ENCODE measurements at regions not wholly inside any gene's neighbourhood (a gene's known extent, or its start where the extent isn't known, plus 50 kb on each side); places are given as distances from the start of the nearest gene placed in this dataset.

DNA sequence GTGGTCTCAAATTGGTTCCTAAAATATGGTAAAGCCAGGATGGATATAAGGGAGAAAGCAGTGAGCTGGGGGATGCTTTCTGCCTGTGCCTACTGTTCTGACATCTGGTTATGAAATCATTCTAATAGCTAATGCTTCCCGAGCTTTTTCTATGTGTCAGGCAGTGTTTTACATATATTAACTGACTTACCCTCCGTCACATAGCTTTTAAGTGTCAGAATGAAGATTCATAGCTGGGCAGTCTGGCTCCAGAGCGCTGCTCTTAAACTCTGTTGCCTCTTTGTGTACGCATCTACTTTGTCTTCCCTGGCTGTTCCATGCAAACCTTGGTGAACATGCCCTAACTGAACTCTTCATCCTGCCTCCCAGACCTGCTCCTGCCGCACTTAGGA, 195.7 kb downstream of the LPIN1 start:
- no peak for TF ChIP-seq CTCF (conservative IDR thresholded peaks at IDR 0.05; ENCODE audit: low read depth, low read length)
- no peak for DNase-seq (ENCODE audit: low read depth)
- no peak overlapping the region for H3K4me3 ChIP-seq (ENCODE audit: low read depth, low read length)

DNA sequence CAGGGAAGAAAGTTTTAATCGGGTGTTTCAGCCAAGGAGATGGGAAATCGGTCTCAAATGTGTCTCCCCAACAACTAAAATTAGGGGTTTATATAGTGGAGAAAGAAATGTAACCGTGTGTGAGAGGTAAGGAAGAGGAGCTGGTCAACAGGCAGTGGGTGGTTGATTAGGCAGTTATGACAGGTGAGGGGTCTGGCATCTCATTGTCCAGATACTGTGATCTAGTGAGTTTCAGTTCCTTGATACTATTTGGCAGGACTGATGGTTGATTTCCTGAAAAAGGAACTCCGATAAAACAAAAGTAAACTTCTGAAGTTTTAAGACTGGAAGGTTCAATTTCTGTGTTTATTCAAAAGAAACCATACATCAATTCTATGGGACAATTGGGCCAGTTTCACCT, 197.9 kb downstream of the LPIN1 start:
- no peak for TF ChIP-seq CTCF (conservative IDR thresholded peaks at IDR 0.05; ENCODE audit: low read depth, low read length)
- no peak for DNase-seq (ENCODE audit: low read depth)

DNA sequence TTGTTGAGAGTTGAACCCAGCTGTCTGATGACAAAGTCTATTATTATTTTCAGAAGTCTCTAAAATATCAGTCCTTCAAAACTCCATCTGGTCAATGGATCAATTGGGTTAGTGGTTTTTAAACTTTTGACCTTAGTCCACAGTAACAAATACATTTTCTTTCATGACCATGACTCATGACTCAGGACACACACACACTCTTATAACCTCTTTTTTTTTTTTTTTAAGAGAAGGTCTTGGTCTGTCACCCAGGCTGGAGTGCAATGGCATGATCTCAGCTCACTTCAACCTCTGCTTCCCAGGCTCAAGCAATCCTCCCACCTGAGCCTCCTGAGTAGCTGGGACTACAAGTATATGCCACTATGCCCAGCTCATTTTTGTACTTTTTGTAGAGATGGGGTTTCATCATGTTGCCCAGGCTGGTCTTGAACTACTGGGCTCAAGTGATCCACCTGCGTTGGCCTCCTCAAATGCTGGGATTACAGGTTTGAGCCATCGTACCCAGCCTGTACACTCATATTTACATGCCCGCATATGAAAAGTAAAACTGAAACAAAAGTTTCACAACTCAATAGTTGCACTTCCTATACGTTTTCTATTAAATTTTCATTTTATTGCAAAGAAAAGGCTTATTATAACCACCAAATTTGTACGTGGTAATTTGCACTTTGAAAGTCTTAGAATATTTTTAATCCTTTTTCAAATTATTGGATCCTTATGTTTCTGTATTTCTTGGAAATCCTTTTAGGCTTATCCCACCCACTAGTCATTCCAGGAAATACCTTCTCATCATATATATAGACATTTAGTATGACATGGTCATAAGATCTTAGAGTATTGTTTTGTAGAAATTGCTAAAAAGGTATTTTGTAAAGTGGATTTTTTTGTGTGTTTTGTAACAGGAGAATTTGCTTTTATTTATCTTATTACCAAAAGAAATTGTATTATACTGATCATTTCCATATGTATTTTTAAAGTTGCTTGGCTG, 199.0 kb downstream of the LPIN1 start:
- H3K4me3 ChIP-seq (ENCODE audit: low read depth, low read length), result no peak overlapping the region
- DNase-seq (ENCODE audit: low read depth), result peak; percentile 9
- no peak for TF ChIP-seq CTCF (conservative IDR thresholded peaks at IDR 0.05; ENCODE audit: low read depth, low read length)

More for the DNA sequence above, 197.9 kb downstream of the LPIN1 start:
- no peak overlapping the region for H3K4me3 ChIP-seq (ENCODE audit: low read depth, low read length)

DNA sequence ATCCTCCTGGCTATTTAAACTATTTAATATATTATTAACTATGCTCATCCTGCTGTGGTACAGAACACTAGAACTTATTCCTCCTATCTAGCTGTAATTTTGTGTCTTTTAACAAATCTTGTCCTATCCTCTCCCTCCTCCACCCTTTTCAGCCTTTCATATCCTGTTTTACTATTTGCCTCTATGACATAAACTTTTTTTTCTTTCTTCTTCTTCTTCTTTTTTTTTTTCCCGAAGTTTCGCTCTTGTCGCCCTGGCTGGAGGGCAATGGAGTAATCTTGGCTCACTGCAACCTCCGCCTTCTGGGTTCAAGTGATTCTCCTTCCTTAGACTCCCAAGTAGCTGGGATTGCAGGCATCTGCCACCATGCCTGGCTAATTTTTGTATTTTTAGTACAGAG, 201.5 kb downstream of the LPIN1 start:
- no peak overlapping the region for H3K4me3 ChIP-seq (ENCODE audit: low read depth, low read length)
- no peak for TF ChIP-seq CTCF (conservative IDR thresholded peaks at IDR 0.05; ENCODE audit: low read depth, low read length)
- DNase-seq (ENCODE audit: low read depth), result no peak

GRCh38 chr2:11949732-11950523, 203.5 kb downstream of the LPIN1 start:
- H3K4me3 ChIP-seq (ENCODE audit: low read depth, low read length), result no peak overlapping the region
- no peak for DNase-seq (ENCODE audit: low read depth)
- no peak for TF ChIP-seq CTCF (conservative IDR thresholded peaks at IDR 0.05; ENCODE audit: low read depth, low read length)

DNA sequence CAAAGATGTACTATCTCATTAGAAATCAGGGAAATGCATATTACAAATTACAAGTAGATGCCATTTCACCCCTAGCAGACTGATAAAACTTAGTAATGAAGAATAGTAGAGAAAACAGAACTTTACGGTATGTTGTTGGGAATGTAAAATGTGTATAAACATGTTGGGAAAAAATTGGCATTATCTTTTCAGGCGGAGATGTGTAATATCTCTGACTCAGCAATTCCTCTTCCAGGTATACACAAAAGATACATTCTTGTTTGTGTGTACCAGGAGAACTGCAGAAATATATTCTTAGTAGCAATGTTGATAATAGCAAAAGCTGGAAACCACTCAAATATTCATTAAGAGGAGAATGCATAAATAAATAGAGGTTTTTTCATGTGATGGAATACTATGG, 204.5 kb downstream of the LPIN1 start:
- no peak for TF ChIP-seq CTCF (conservative IDR thresholded peaks at IDR 0.05; ENCODE audit: low read depth, low read length)
- DNase-seq (ENCODE audit: low read depth), result no peak
- no peak overlapping the region for H3K4me3 ChIP-seq (ENCODE audit: low read depth, low read length)

All from epithelial cell of proximal tubule (primary cell).